Mesenchymal stem cell (in vitro differentiated cells and primary cell): ENCODE measurements at regions not wholly inside any gene's neighbourhood (a gene's known extent, or its start where the extent isn't known, plus 50 kb on each side); places are given as distances from the start of the nearest gene placed in this dataset.

Source experiments
- DNase-seq: peaks from one replicate; pipeline ENCODE4 v3.0.0-alpha.2; 2013
- H2AFZ ChIP-seq: one replicate; pipeline ENCODE4 v1.6.1; 2013; ENCODE audit warnings: low read depth, mild to moderate bottlenecking, control low read depth, inconsistent platforms, low read length, moderate library complexity
- H2AK5ac ChIP-seq: 2 replicates; pipeline ENCODE4 v1.6.1; 2013; ENCODE audit warnings: low read length, moderate library complexity, mild to moderate bottlenecking, inconsistent platforms; ENCODE audit not compliant: severe bottlenecking
- H2BK120ac ChIP-seq: one replicate; pipeline ENCODE4 v1.6.1; 2013; ENCODE audit warnings: low read depth, mild to moderate bottlenecking, inconsistent platforms, low read length, moderate library complexity
- H2BK12ac ChIP-seq, 2 experiments: one replicate each; pipeline ENCODE4 v1.6.1; 2013; ENCODE audit warnings: inconsistent platforms in 2 of 2, low read length in 2 of 2, mild to moderate bottlenecking in 2 of 2, moderate library complexity in 2 of 2, control low read depth in 1 of 2
- H2BK15ac ChIP-seq: one replicate; pipeline ENCODE4 v1.6.1; 2013; ENCODE audit warnings: mild to moderate bottlenecking, low read depth, inconsistent platforms; ENCODE audit not compliant: poor library complexity, severe bottlenecking
- H2BK5ac ChIP-seq: 2 replicates; pipeline ENCODE4 v1.6.1; 2013; ENCODE audit warnings: low read depth, mild to moderate bottlenecking, low read length, control low read depth, inconsistent platforms; ENCODE audit not compliant: poor library complexity, severe bottlenecking
- H3K14ac ChIP-seq, 2 experiments: one replicate each; pipeline ENCODE4 v1.6.1; 2013; ENCODE audit warnings: inconsistent platforms in 2 of 2, low read length in 2 of 2, control low read depth in 1 of 2, mild to moderate bottlenecking in 1 of 2, moderate library complexity in 1 of 2
- H3K18ac ChIP-seq, 2 experiments: one replicate each; pipeline ENCODE4 v1.6.1; 2013; ENCODE audit warnings: inconsistent platforms in 2 of 2, low read length in 2 of 2, control low read depth in 1 of 2, low read depth in 1 of 2, mild to moderate bottlenecking in 1 of 2
- H3K23ac ChIP-seq, 2 experiments: one replicate each; pipeline ENCODE4 v1.6.1; 2013; ENCODE audit warnings: inconsistent platforms in 2 of 2, low read length in 2 of 2, mild to moderate bottlenecking in 2 of 2, moderate library complexity in 2 of 2, control low read depth in 1 of 2
- H3K27ac ChIP-seq: 2 replicates; pipeline ENCODE4 v1.5.1; 2013; ENCODE audit warnings: mild to moderate bottlenecking, moderate library complexity, low read length, control low read depth, inconsistent platforms; ENCODE audit not compliant: poor library complexity, severe bottlenecking
- H3K27me3 ChIP-seq, 2 experiments: 2 replicates each; pipeline versions ENCODE4 v1.6.1 to v1.7.0; 2013; ENCODE audit warnings: low read length in 2 of 2, mild to moderate bottlenecking in 2 of 2, moderate library complexity in 2 of 2, control low read depth in 1 of 2, inconsistent platforms in 1 of 2; ENCODE audit not compliant: control insufficient read depth in 1 of 2, insufficient read depth in 1 of 2
- H3K36me3 ChIP-seq, 2 experiments: 2 replicates each; pipeline versions ENCODE4 v1.6.1 to v1.7.0; 2013; ENCODE audit warnings: low read length in 2 of 2, control low read depth in 1 of 2, inconsistent platforms in 1 of 2, low read depth in 1 of 2, mild to moderate bottlenecking in 1 of 2; ENCODE audit not compliant: insufficient read depth in 2 of 2, control insufficient read depth in 1 of 2
- H3K4ac ChIP-seq, 2 experiments: one replicate each; pipeline ENCODE4 v1.6.1; 2013; ENCODE audit warnings: inconsistent platforms in 2 of 2, low read length in 2 of 2, mild to moderate bottlenecking in 2 of 2, moderate library complexity in 2 of 2, control low read depth in 1 of 2, low read depth in 1 of 2
- H3K4me1 ChIP-seq: 2 replicates; pipeline ENCODE4 v1.6.1; 2013; ENCODE audit warnings: low read depth, low read length, control low read depth; ENCODE audit not compliant: control insufficient read depth, insufficient read depth
- H3K4me2 ChIP-seq: 2 replicates; pipeline ENCODE4 v1.6.1; 2013; ENCODE audit warnings: low read length, mild to moderate bottlenecking, inconsistent platforms; ENCODE audit not compliant: poor library complexity, severe bottlenecking
- H3K4me3 ChIP-seq, 2 experiments: 2 replicates each; pipeline versions ENCODE4 v1.5.1 to v1.7.0; 2013; ENCODE audit warnings: low read length in 2 of 2, mild to moderate bottlenecking in 2 of 2, control low read depth in 1 of 2, low read depth in 1 of 2; ENCODE audit not compliant: insufficient read depth in 1 of 2
- H3K79me1 ChIP-seq: replicated peaks from 2 replicates; pipeline ENCODE4 v1.6.1; 2013; ENCODE audit warnings: mild to moderate bottlenecking, control low read depth, low read length, inconsistent platforms; ENCODE audit not compliant: poor library complexity, severe bottlenecking
- H3K9ac ChIP-seq: 2 replicates; pipeline ENCODE4 v1.7.0; 2013; ENCODE audit warnings: mild to moderate bottlenecking, low read length, moderate library complexity
- H3K9me3 ChIP-seq: 2 replicates; pipeline ENCODE4 v1.7.0; 2013; ENCODE audit warnings: mild to moderate bottlenecking, low read length; ENCODE audit not compliant: control insufficient read depth
- H4K8ac ChIP-seq: one replicate; pipeline ENCODE4 v1.6.1; 2013; ENCODE audit warnings: inconsistent platforms, mild to moderate bottlenecking, low read length, moderate library complexity
- H4K91ac ChIP-seq: one replicate; pipeline ENCODE4 v1.6.1; 2013; ENCODE audit warnings: mild to moderate bottlenecking, low read length, inconsistent platforms
- WGBS: methylation state at CpG from one replicate; pipeline ENCODE4 v1.1.7; 2013; ENCODE audit warnings: mixed read lengths; 5-methylcytosine and 5-hydroxymethylcytosine counted together

DNA sequence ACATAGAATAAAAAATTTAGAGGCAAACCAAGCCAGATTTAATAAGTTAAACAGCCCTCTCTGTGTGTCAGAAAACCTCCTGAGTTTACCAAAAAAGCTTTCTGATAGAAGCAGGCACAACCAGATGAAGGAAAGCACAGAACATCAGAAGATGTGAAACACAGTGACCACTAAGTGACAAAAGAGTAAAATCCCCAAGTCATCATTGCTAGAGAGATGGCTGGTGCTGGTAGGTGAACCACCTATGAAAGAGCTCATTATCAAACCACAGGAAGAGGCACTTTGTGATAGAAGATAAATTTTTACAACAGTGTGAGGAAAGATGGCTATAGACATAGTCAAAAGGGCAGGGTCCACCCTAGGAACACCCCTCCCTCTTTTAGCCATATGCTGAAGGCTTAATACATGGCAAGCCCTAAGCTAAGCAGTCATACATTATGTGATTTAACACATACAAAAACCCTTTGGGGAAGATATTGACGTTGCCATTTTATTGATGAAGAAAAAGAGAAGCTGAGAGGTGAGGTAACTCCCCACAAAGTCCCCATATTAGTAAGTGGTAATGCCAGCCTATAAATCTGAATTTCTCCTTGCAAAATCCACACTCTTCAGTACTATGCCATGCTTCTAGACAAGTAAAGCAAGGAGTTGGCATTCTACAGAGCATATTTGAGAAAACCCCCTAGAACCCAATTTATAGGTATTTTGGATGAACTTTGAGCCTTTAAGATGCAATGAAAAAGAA, 449.9 kb downstream of the LRIG3 start:
- Histone ChIP-seq H2BK15ac (no peak overlapping the region), H3K4ac (no peak overlapping the region), H3K18ac (no peak overlapping the region), H3K9ac (no peak overlapping the region), H2BK12ac (no peak overlapping the region), H3K36me3 (no peaks in the 10 kb centered on the region), H3K4me1 (no peaks in the 10 kb centered on the region), H3K79me1 (no peaks in the 10 kb centered on the region), H2BK120ac (no peak overlapping the region), H3K27ac (no peak overlapping the region), H3K27me3 (no peaks in the 10 kb centered on the region), H4K91ac (no peak overlapping the region), H3K23ac (no peak overlapping the region), H3K9me3 (peaks cover 8% of the 10 kb centered on the region), H2AK5ac (no peak overlapping the region), H2BK5ac (no peak overlapping the region), H3K4me2 (no peak overlapping the region), H4K8ac (no peak overlapping the region), H3K14ac (no peak overlapping the region), H2AFZ (no peak overlapping the region), H3K4me3 (no peak overlapping the region)
- no peak for DNase-seq
- WGBS: no CpG with 5 or more reads among the region's 1 CpG

DNA sequence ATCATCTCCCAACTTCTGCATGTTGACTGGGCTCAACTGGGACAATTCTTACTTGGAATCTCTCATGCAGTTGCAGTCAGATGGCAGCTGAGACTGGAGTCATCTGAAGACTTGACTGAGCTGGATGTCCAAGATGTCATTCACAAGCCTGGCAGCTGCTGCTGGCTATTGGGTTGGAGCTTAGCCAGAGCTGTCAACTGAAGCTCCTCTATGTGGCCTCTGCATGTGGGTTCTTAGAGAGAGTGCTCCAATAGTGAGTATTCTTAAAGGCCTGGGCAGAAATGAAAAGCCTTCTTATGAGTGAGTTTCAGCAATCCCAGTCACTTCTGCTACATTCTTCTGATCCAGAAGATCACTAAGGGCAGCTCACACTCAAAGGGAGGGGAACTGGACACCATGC, 440.9 kb downstream of the LRIG3 start:
- H3K27me3 ChIP-seq: no peaks in the 10 kb centered on the region
- no peak overlapping the region for H2BK120ac ChIP-seq
- no peak overlapping the region for H3K4me3 ChIP-seq
- no peaks in the 10 kb centered on the region for H3K36me3 ChIP-seq
- H3K23ac ChIP-seq: no peak overlapping the region
- H4K91ac ChIP-seq: no peak overlapping the region
- H3K18ac ChIP-seq: no peak overlapping the region
- H2BK15ac ChIP-seq: no peak overlapping the region
- H2AK5ac ChIP-seq: no peak overlapping the region
- H3K9me3 ChIP-seq: no peaks in the 10 kb centered on the region
- no peak overlapping the region for H3K4me2 ChIP-seq
- no peak overlapping the region for H2AFZ ChIP-seq
- H2BK12ac ChIP-seq: no peak overlapping the region
- DNase-seq: no peak
- no peak overlapping the region for H4K8ac ChIP-seq
- no peak overlapping the region for H3K14ac ChIP-seq
- H3K4me1 ChIP-seq: no peaks in the 10 kb centered on the region
- H3K27ac ChIP-seq: no peak overlapping the region
- no peak overlapping the region for H3K9ac ChIP-seq
- H3K79me1 ChIP-seq: no peaks in the 10 kb centered on the region
- H3K4ac ChIP-seq: no peak overlapping the region
- H2BK5ac ChIP-seq: no peak overlapping the region

DNA sequence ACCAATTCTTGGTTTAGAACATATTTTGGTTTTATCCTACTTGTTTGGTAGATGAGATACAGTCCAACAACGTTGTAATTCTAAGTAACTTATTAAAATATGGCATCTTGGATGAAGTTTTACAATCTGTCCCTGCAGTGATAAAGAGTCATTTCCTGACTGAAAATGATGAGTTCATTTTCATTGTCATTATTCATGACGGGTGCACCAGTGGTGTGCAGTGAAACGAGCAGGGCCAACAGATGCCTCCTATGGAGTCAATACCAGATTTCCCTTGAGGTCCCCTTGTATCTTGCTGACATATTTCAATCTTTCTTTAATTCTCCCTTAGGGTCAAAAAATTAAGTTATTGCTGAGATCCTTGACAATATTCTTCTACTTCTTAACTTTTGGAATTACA, 438.5 kb downstream of the LRIG3 start:
- H3K79me1 ChIP-seq: no peaks in the 10 kb centered on the region
- H2BK15ac ChIP-seq: no peak overlapping the region
- H3K4me3 ChIP-seq: no peak overlapping the region
- H2AK5ac ChIP-seq: no peak overlapping the region
- H3K9ac ChIP-seq: no peak overlapping the region
- DNase-seq: no peak
- no peak overlapping the region for H2BK120ac ChIP-seq
- H3K9me3 ChIP-seq: no peaks in the 10 kb centered on the region
- no peak overlapping the region for H3K18ac ChIP-seq
- H3K4me1 ChIP-seq: no peaks in the 10 kb centered on the region
- no peaks in the 10 kb centered on the region for H3K27me3 ChIP-seq
- H2AFZ ChIP-seq: no peak overlapping the region
- H3K14ac ChIP-seq: no peak overlapping the region
- H4K8ac ChIP-seq: no peak overlapping the region
- no peak overlapping the region for H2BK12ac ChIP-seq
- no peak overlapping the region for H3K27ac ChIP-seq
- H4K91ac ChIP-seq: no peak overlapping the region
- no peaks in the 10 kb centered on the region for H3K36me3 ChIP-seq
- no peak overlapping the region for H3K4ac ChIP-seq
- H3K23ac ChIP-seq: no peak overlapping the region
- H2BK5ac ChIP-seq: no peak overlapping the region
- WGBS: 82% methylated on average over 3 of the region's 3 CpGs
- H3K4me2 ChIP-seq: no peak overlapping the region

DNA sequence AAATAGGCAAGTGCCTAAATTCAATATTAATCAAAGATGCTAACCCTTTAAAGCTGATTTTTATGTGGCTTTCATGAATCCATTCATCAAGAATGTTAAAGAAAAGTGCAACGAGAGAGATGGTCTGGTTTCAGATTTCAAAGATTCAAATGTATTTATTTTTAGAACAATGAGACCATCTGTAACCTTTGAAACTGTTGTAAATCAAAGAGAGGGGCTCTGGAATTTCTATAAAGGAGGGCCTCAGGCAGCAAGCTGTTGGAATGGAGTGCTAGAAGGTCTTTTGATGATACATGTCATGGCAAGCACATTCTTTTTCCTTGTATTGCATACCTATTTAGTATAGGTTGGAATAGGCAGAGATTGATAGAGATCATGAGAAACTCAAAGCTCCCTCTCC, 433.0 kb downstream of the LRIG3 start:
- H2BK12ac ChIP-seq: no peak overlapping the region
- H3K27ac ChIP-seq: no peak overlapping the region
- H2AK5ac ChIP-seq: no peak overlapping the region
- H3K36me3 ChIP-seq: no peaks in the 10 kb centered on the region
- H3K23ac ChIP-seq: no peak overlapping the region
- DNase-seq: no peak
- no peak overlapping the region for H3K4me2 ChIP-seq
- H3K4me1 ChIP-seq: no peaks in the 10 kb centered on the region
- no peak overlapping the region for H3K4ac ChIP-seq
- no peak overlapping the region for H2BK120ac ChIP-seq
- no peak overlapping the region for H3K18ac ChIP-seq
- H3K27me3 ChIP-seq: no peaks in the 10 kb centered on the region
- H3K14ac ChIP-seq: no peak overlapping the region
- H4K91ac ChIP-seq: no peak overlapping the region
- no peaks in the 10 kb centered on the region for H3K9me3 ChIP-seq
- no peak overlapping the region for H2BK5ac ChIP-seq
- no CpG with 5 or more reads among the region's 1 CpG for WGBS
- no peak overlapping the region for H3K9ac ChIP-seq
- no peak overlapping the region for H2AFZ ChIP-seq
- H3K79me1 ChIP-seq: no peaks in the 10 kb centered on the region
- no peak overlapping the region for H4K8ac ChIP-seq
- H2BK15ac ChIP-seq: no peak overlapping the region
- H3K4me3 ChIP-seq: no peak overlapping the region
